Stimulated activated CD4-positive, alpha-beta T cell treated with anti-CD3 and anti-CD28 coated beads, Interleukin-2, amount 100 ng/mL, for 48 hours (primary cell): ENCODE measurements at regions not wholly inside any gene's neighbourhood (a gene's known extent, or its start where the extent isn't known, plus 50 kb on each side); places are given as distances from the start of the nearest gene placed in this dataset.
A peak's percentile ranks its signal among the peaks of the same experiment; 100 is the strongest.
"Not testable (repeated sequence)": the region's sequence is repeated elsewhere in the genome, so short reads cannot be mapped to it uniquely, and the experiment has no call there.

Source experiments
- DNase-seq, 2 donors: peaks; one replicate each; pipeline ENCODE4 v3.0.0-alpha.2; 2020

DNA sequence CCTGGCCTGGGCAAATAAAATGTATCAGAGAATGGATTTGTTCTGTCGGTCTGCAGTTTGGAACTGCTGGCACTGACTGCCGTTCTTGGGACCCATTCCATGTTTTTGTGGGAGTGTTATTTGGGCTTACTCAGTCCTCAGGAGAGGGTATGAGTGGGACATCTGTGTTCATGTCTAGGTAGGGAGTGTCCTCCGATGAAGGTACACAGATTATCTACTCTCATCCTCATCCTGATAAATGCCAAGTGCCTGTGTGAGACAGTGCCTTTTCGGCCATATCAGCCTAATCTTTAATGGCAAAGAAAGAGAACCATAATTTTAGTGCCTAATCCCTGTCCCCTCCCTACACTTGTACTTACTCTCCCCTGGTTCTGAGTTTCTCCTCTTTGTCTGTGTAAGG lies 409.4 kb downstream of the REEP3 start:
- no peak for DNase-seq

DNA sequence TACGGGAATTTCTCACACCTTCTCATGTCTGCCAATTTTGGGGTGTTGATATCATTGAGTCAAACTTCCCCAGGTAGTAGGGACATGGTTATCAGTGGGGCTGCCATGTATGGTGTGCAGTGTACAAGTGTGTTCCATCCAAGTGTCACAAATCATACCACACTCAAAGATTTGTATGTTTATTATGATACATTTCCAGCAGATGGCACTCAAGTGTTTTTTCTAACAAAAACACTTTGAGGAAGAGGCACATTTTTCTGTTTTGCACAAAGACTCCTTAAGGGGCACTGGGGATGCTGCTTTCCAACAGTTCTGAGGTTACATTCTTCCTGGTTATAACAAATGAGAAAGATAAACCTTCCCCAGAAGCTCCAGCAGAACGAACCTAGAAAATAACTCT lies 414.5 kb downstream of the REEP3 start:
- DNase-seq = no peak

DNA sequence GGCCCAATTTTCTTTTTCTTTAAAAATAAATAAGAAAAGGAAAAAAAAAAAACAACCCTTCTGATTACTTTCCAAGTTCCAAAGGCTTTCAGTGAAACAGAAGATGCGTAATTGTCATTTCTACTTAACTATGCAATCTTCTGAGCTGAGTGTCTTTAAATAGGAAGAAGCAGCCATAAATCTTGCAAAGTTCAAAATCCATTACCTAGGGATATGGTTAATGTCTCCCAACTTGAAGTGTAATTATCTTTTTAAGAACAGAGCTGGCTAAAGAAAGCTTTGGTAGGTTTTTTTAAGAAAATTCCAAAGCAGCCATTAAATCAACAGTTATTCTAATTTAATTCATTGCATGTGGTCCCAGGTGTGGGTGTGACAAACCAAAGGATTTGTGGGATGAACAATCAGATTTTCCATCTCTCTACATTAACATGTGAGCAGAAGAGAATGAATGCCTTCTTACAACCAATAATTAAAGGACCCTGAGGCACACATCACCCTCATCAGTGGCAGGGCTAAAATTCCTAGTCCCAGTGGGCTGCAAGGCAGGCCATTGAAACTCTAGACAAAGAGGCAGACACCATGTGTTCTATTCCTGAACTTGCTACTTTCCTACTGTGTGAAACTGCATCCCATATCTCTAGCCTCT lies 419.2 kb downstream of the REEP3 start:
- DNase-seq = no peak

DNA sequence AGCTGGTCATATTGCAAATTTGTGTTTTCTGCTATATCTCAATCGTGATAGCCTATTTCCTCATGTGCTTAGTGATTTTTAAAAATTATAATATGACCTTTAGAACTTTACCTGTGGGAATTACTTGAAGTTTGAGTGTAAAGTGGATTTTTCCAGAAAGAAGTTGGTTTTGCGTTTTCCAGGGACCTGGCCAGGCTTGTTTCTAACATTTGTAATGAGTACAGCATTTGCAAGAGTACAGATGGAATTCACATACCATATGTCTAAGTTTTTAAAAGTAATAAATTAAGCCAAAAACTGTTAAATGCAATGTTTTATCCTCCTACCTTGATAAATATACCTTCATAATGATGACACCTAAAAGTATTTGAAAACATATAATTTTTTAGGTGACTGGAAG lies 443.2 kb downstream of the REEP3 start:
- DNase-seq = no peak

DNA sequence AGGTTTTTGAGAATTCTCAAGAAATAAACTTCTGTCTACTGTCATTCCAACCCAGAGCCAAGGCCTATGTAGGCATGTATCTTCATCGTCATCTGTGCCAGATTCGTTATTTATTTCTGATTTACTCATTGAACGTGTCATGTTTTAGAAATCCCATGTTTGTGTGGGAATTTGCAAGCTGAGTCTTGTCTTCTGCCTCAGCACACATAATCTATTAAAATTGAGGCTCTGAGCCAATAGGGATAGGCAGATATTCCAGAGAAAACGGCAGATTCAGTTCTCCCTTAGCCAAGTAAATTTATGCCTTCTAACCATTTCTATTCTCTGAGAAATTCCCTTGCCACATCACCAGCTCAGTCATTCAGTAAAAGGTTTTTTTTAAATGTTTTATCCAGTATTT lies 444.6 kb downstream of the REEP3 start:
- no peak for DNase-seq

DNA sequence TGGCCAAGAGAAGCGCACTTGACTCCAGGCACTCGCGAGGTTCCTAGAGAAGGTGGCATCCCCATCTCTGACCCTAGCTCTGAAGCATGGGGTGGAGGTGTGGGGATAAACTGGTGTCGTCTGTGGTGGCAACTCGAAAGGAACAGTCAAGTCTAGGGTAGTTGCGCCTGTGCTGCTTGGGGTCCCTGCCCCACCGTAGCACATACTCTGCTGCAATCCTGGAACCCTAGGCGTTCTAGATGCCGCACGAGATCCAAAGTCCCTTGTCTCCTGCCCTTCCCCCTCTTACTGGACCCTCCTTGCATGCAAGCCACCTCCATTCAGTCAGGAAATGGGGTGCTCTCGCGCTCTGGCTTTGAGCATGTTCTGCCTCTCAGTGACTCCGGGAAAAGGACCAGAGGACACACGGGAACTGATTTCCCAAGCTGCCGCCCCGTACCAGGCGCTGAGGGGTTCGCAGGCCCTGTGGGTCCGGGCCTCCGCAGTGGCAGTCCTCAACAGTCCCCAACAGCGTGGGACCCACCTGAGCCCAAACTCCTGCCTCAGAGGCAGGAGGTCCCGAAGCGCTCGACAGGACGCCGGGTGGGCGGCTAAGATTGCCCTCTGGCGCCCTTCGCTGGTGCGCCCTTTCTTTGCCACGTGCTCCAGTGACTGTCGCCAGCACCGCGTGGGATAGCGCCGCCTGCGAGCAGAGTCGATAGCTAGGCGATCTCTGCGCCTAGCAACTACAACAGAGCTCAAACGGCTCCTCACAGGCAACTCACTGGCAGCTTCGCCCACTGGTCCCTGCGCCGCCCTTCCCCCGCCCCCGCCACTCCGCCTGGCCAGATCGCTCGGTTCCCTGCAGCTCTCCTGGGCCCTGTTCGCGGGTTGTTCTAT lies 452.0 kb downstream of the REEP3 start:
- no peak for DNase-seq

DNA sequence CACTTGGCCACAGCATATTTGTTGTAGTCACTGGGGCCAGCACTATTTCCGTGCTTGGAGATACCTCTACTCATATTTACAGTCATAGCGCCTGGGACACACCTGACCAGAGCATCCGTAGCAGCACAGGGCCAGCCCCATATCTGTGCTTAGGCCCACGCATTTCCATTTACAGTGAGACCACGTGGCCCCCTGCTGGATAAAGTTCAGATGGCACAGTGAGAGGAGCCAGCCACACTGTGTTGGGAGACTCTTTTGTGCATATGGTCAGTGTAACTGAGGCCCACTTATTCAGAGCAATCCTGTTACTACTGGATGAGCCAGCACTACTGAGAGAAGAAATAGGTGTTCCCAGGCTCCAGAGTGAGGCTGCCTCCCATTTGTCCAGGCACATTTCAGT lies 455.3 kb downstream of the REEP3 start:
- peak; percentile 32 to 37 for DNase-seq

DNA sequence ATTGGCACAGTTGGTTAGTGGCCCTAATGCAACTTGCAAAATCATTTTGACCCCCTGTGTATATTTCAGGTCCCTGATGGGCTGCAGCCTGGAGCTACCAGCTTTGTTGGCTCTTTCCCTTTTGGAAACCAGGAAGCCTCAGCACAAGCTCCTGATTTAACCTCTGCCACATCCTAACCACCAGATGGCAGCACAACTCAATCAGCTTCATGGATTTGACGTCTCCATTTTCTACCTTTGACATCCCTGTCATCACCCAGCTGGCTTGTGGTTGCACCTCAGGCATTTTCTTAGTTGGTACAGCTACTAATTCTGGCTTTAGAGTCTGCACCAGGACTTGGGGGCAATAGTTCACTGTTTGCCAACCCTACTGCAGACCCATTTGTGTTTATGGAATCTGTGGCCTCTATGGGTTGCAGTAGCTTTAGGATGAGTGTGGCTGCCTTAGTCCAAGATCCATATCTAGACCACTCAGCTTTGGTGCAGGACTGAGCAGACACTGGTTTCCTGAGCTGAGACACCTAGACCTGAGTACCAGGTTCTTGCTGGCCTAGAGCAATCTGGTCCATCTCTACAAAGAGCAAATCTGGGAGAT lies 456.2 kb downstream of the REEP3 start:
- peak; percentile 4 to 10 for DNase-seq

DNA sequence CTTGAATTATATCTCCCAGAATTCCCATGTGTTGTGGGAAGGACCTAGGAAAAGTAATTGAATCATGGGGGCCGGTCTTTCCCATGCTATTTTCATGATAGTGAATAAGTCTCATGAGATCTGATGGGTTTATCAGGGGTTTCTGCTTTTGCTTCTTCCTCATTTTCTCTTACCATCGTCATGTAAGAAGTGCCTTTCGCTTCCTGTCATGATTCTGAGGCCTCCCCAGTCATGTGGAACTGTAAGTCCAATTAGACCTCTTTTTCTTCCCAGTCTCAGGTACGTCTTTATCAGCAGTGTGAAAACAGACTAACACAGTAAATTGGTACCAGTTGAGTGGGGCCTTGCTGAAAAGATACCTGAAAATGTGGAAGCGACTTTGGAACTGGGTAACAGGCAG lies 459.7 kb downstream of the REEP3 start:
- DNase-seq = not testable (repeated sequence)

DNA sequence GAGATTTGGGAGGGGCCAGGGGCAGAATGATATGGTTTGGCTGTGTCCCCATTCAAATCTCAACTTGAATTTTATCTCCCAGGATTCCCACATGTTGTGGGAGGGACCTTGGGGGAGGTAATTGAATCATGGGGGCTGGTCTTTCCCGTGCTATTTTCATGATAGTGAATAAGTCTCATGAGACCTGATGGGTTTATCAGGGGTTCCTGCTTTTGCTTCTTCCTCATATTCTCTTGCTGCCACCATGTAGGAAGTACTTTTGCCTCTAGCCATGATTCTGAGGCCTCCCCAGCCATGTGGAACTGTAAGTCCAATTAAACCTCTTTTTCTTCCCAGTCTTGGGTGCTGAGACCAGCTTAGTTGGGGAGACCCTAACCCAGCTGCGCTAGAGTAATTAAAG lies 462.9 kb downstream of the REEP3 start:
- DNase-seq = not testable (repeated sequence)

DNA sequence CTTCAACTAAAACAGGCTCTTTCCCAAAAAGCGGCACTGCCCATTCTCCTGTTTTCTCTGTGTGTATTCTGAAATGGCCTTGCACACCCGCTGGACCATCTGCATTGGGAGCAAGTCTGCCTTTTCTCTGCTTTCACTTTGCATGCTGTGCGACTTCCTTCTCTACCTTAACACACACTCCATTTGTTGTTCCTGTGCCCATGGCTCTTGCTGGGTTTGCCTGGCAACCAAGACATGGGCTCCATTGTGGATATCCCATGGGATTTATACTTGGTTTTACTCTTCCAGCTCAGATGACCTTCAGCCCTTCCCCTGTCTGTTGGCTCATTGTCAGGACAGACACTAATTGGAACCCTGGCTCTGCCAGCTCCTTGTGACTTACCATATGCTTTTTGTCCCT lies 465.3 kb downstream of the REEP3 start:
- DNase-seq = no peak

DNA sequence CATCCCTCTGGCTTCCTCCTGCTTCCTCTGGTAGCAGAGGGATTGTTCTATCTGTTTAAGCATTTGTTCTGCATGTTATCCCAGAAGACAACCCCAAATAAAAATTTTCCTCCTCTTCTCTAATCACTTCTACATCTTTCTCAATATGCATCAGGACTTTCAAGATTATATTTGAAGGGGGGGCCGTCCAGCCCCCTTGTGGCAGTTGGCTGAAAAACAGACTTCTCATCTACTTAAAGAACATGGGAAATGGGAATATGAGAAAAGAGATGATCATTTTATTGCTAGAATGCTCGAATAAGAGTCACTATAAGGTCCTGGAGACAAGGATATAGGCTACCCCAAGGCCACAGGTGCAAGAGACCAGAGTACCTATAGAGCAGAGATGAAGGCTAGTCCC lies 466.0 kb downstream of the REEP3 start:
- no peak for DNase-seq

DNA sequence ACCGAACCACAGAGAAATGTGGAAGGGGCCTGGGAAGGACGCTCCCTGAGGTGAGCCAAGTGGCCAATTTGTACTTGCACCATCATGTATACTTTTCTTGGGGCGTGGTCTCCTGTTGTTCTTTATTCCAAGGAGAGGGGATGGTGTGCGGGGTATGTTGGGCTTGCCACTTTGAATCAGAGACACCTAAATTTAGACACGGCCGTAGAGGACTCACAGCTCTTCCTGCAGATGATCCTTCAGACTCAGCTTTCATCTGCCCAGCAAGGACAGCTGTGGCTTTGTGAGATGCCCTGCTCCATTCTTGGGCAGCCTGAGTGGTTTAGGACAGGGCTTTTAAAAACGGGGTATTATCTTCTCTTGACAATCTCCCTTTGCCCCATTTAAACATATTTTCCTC lies 473.2 kb downstream of the REEP3 start:
- no peak for DNase-seq

DNA sequence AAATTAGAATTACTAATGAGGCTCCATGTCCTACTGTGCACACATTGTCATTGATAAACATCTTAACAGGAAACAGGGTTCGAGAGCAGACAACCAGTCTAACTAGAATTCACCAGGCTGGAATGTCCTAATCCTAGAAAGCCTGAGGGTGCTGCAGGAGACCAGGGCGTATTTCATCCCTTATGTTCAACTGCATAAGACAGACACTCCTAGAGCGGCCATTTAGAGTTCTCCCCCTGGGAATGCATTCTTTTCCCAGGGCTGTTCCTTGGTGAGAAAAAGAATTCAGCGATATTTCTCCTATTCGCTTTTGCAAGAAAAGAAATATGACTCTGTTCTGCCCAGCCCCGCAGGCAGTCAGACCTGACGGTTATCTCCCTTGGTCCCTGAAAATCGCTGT lies 486.0 kb downstream of the REEP3 start:
- DNase-seq = no peak

DNA sequence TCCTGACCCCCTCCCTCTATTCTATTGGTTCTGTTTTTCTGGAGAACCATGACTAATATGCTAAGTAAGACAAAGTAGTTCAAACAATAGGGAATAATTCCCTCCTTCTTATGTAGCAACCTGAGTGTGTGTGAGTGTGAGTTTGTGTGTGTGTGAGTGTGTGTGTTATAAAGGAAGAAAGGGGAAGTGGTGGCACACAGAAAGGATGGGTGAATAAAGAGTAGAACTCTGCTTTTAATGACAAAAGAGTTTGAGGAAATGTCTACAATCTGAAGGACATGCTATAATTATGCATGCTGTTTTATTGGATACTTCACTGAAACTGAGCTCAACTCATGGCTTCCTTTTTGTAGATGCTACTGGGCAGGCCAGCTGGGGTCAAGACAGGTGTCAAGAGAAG lies 489.5 kb downstream of the REEP3 start:
- no peak for DNase-seq

DNA sequence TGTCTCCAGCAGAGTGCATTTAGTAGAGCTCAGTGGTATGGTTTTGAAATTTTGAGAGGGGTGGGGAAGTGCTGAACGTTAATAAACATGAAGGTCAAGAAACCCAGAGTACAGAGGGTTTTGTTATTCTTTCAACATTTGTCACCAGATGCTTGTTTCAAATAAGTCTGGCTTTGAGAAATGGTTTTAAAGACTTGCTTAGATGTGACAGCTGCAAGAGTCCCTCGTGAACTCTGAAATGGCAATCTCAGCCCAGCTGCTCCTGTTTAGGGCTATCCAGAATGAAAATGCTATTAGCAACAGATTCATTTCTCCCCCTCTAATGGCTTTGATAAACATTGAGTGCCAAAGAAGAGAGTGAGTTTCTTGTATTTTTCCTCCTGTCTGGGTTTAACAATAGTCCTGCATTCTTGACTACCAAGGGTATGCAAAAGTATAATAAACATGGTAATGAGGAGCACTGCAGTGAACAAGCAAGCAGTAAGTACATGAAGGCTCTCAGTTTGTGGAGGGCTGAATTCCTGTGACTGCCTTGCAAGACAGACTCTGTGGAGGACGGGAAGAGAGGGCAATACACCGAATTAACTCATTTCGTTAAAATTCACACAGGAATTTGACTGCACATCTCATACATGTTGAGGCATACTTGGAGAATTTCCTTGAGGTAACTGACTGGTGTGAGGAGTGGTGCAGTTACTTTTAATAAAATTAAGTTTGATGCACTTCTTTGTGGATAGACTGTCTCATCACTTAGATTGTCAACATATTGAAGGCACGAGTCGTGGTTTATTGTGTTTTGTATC lies 490.9 kb downstream of the REEP3 start:
- no peak for DNase-seq

DNA sequence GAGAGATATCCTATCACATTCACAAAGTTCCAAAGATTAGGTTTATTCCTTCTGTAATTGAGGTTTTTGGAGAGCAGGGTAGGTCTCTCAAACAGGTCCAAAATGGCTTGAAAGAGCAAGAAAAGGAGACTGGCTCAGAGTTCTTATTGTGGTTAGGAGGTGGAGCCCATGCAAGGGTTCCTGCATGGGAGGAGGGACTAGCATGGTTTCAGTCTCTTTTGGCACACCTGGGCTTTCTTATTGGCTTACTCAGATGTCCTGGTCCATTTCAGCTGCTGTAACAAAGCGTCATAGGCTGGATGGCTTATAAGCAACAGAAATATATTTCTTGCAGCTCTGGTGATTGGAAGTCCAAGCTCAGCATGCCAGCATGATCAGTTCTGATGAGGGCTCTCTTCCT lies 493.1 kb downstream of the REEP3 start:
- DNase-seq = no peak

DNA sequence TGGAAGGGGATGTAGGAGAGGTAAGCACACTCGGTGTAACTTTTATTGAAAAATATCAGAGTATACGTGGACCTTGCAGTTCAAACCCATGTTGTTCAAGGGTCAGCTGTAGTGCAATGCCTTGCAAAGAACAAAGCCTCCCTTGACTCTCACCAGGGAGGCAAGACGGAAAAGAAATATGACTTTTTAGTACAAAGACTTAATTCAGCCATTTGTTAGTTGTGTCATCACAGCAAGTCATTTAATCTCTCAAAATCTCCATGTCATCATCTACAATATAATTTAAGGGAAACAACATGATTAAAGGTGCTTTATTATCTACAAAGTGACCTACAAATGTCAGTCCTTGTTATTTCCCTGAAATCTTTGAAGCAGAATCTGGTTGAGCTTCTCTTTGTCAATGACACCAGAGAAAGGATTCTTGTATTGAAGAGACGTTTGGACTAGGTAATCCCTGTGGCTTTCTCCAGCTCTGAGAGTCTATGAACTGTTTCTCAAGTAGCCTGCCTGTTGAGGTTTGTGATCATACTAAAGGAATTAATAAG lies 502.8 kb downstream of the REEP3 start:
- no peak for DNase-seq

DNA sequence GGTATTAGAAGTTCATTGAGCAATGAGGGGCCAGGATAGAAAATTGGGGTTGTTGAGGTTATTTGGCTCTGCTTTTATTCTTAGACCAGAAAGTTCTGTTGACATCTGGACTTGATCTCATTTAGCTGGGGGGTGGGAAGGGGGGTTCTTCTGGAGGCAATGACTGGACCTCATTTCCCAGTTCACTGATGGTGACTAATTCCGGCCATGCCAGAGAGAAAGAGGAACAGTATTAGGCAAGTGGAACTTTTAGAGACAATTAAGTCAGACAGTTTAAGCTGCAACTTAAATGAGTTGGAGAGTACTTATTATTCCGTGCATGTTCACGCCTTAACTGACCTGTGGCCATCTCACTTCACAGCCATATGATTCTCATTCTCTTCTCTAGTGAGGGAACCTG lies 512.5 kb downstream of the REEP3 start:
- DNase-seq = no peak

DNA sequence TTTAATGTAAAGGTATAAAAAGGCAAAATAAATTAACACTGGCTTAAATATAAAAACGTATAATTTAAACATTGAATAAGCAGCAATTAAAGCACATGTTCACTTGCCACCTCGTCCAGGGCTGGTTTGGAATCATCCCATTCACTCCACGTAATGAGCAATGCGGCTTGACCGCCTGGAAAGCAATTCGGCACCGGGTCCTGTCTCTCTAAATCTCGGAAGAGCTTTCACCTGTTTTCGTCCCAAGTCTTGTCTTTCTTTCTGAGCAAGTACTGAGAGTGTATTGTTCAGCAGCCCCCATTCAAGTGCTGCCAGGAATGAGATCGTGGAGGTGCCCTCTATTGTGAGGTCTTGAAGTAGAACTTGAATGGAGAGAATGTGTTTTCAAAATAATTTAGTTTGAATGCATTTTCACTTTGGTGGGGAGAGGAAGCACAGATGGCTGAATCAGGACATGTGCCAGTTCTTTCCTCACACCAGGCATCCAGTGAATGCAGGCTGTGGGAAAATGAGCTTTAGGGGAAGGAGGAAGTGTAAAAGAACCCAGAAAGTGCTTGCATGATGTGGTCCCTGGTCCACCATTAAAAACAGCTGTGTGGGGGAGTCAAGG lies 515.2 kb downstream of the REEP3 start:
- no peak for DNase-seq

DNA sequence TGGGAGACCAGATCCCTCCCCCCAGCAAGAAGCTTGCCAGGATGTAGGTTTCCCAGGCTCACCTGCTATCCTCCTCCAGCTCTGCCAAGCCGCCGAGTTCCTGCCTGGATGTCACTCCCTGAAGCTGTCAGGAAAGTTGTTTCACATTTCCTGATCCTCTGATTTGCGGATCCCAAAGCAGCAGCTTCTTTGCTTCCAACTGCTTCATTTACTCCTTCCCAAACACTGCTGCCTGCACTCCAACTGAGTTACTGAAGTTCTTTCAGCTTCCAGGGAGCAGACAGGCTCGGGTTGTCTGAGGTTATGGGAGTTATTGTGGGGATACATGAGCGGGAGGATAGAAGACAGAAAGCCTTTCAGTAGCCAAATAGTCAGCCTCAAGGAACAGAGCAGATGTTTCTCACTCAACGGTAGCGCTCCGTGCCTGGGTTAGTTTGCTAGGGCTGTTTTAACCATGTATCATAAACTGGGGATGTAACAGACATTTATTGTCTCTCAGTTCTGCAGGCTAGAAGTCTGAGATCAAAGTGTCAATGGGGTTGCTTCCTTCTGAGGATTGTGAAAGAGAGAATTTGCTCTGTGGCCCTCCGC lies 516.0 kb downstream of the REEP3 start:
- DNase-seq = no peak

DNA sequence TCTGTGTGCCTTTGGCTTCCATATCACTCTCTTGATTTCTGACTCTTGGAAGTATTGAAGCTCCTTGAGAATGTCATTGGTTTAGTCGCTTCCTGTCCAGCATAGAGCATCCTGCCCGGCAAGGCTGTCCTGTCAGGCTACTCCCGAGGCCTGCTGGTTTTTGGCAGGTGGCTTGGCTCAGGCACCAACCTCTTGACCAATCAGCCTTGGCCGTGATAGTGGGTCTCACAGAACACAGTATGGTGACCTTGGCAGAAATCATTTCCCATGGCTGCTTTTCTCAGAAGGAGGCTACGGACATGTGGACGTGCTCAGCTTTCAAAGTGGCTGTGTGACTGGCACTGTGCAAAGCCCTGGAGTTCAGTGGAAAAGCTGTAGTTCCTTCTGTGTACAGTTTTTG lies 516.9 kb downstream of the REEP3 start:
- DNase-seq = no peak
